ENCODE measurements at regions not wholly inside any gene's neighbourhood (a gene's known extent, or its start where the extent isn't known, plus 50 kb on each side); places are given as distances from the start of the nearest gene placed in this dataset.

GRCh38 chr5:32936329-32936728 is 225.2 kb downstream of the NPR3 start:
- TF ChIP-seq CTCF (IDR thresholded peaks at IDR 0.05) (no peak), POLR2A (IDR thresholded peaks at IDR 0.05) (no peak)
